Endothelial cell of umbilical vein (primary cell): ENCODE measurements at regions not wholly inside any gene's neighbourhood (a gene's known extent, or its start where the extent isn't known, plus 50 kb on each side); places are given as distances from the start of the nearest gene placed in this dataset.

Experiments used
- BruUV-seq: library from RNA; stranded (reverse); fragments of 400-500 nt; replicated peaks from 2 replicates; lab custom pipeline; 2021; lab: Mats Ljungman, UMichigan
- CTCF ChIA-PET: fragments of 300-600, 350-600 bp; sonication (Branson Sonifier 250); formaldehyde crosslinking; loops from one replicate; lab custom pipeline; 2021; ENCODE audit warnings: antibody characterized with exemption, inconsistent platforms; lab: Charles Lee
- POLR2A ChIA-PET: fragments of 300-600, 350-600 bp; sonication (Branson Sonifier 250); formaldehyde crosslinking; loops from one replicate; lab custom pipeline; 2021; ENCODE audit warnings: antibody characterized with exemption, inconsistent platforms; lab: Charles Lee
- DNase-seq: peaks from one replicate; pipeline ENCODE4 v3.0.0-alpha.2; 2011; ENCODE audit warnings: low read depth, low spot score
- FAIRE-seq: peaks from 2 replicates; lab custom pipeline; 2011; peaks lifted over from hg19 to GRCh38; lab: Jason Lieb, UNC
- H2AFZ ChIP-seq: 2 replicates; pipeline ENCODE4 v1.6.0; 2012; ENCODE audit warnings: low read depth, low read length, control low read depth, inconsistent platforms
- H3K27ac ChIP-seq: 2 replicates; pipeline ENCODE4 v1.5.1; 2011; ENCODE audit warnings: low read depth, mild to moderate bottlenecking, control low read depth, low read length, moderate library complexity; ENCODE audit not compliant: insufficient read depth
- H3K27me3 ChIP-seq, 2 experiments: 2 replicates each; pipeline versions ENCODE4 v1.6.0 to v1.6.1; 2011; ENCODE audit warnings: low read length in 2 of 2, mixed read lengths in 1 of 2; ENCODE audit not compliant: control insufficient read depth in 2 of 2, insufficient read depth in 2 of 2
- H3K36me3 ChIP-seq, 2 experiments: 2 replicates in 1 of 2; 3 replicates in 1 of 2; pipeline ENCODE4 v1.5.1; 2011; ENCODE audit warnings: low read length in 2 of 2, mild to moderate bottlenecking in 1 of 2, moderate library complexity in 1 of 2; ENCODE audit not compliant: control insufficient read depth in 2 of 2, insufficient read depth in 2 of 2; ENCODE audit errors: extremely low read depth in 1 of 2
- H3K4me1 ChIP-seq: 3 replicates; pipeline ENCODE4 v1.5.1; 2011; ENCODE audit warnings: mild to moderate bottlenecking, low read length; ENCODE audit not compliant: control insufficient read depth, insufficient read depth; ENCODE audit errors: extremely low read depth
- H3K4me2 ChIP-seq: 2 replicates; pipeline ENCODE4 v1.6.1; 2011; ENCODE audit warnings: low read length, control low read depth, mixed read lengths; ENCODE audit not compliant: insufficient read depth
- H3K4me3 ChIP-seq, 3 experiments: fragments of 200-600 bp in 1 of 3; sonication (generic), shearing (Covaris generic) in 1 of 3; replicated peaks in 1 of 3; 2 replicates each; pipeline ENCODE4 v1.5.1; 2011 to 2016; ENCODE audit warnings: control low read depth in 3 of 3, low read length in 3 of 3, mild to moderate bottlenecking in 2 of 3, inconsistent platforms in 1 of 3, low read depth in 1 of 3, moderate library complexity in 1 of 3; ENCODE audit not compliant: insufficient read depth in 1 of 3
- H3K79me2 ChIP-seq: 2 replicates; pipeline ENCODE4 v1.6.0; 2012; ENCODE audit warnings: low read length, inconsistent platforms; ENCODE audit not compliant: control insufficient read depth, insufficient read depth
- H3K9ac ChIP-seq: replicated peaks from 2 replicates; pipeline ENCODE3; 2011; ENCODE audit warnings: low read length, control low read depth; ENCODE audit not compliant: insufficient read depth; ENCODE audit errors: extremely low read depth
- H3K9me1 ChIP-seq: replicated peaks from 3 replicates; pipeline ENCODE4 v1.6.0; 2011; ENCODE audit warnings: mild to moderate bottlenecking, low read length; ENCODE audit not compliant: control insufficient read depth, insufficient read depth; ENCODE audit errors: extremely low read depth
- H3K9me3 ChIP-seq: replicated peaks from 2 replicates; pipeline ENCODE4 v1.5.1; 2012; ENCODE audit warnings: low read length, inconsistent platforms; ENCODE audit not compliant: control insufficient read depth, insufficient read depth
- H4K20me1 ChIP-seq: replicated peaks from 2 replicates; pipeline ENCODE3; 2011; ENCODE audit warnings: mild to moderate bottlenecking, low read length; ENCODE audit not compliant: control insufficient read depth, insufficient read depth; ENCODE audit errors: extremely low read depth
- CTCF ChIP-seq, 2 donors: IDR thresholded peaks; 1 replicate in 1 of 2; 2 replicates in 1 of 2; pipeline ENCODE4 v1.5.1; 2011; ENCODE audit warnings: low read length in 2 of 2, mild to moderate bottlenecking in 2 of 2, moderate library complexity in 2 of 2, control low read depth in 1 of 2, inconsistent platforms in 1 of 2, low read depth in 1 of 2; ENCODE audit not compliant: insufficient read depth in 1 of 2; ENCODE audit errors: extremely low read depth in 1 of 2
- EZH2 ChIP-seq: IDR thresholded peaks from 2 replicates; pipeline ENCODE4 v1.6.1; 2012; ENCODE audit warnings: borderline replicate concordance, low read depth, mild to moderate bottlenecking, moderate library complexity, low read length, inconsistent platforms; ENCODE audit not compliant: severe bottlenecking
- FOS ChIP-seq: IDR thresholded peaks from 2 replicates; pipeline ENCODE4 v1.6.1; 2011; ENCODE audit warnings: mild to moderate bottlenecking, low read length, moderate library complexity, borderline replicate concordance; ENCODE audit not compliant: insufficient read depth
- GATA2 ChIP-seq: IDR thresholded peaks from 2 replicates; pipeline ENCODE4 v1.7.0; 2011; ENCODE audit warnings: low read depth, mild to moderate bottlenecking, moderate library complexity, mixed read lengths, low read length; ENCODE audit not compliant: insufficient read length, insufficient read depth
- JUN ChIP-seq: IDR thresholded peaks from 2 replicates; pipeline ENCODE4 v1.6.1; 2011; ENCODE audit warnings: borderline replicate concordance, low read depth; ENCODE audit not compliant: insufficient read length, insufficient read depth
- MAX ChIP-seq: IDR thresholded peaks from 2 replicates; pipeline ENCODE4 v1.6.1; 2011; ENCODE audit not compliant: insufficient read depth, insufficient read length
- MYC ChIP-seq: IDR thresholded peaks from one replicate; pipeline ENCODE4 v1.6.1; 2011; ENCODE audit warnings: mild to moderate bottlenecking, low read depth, low read length
- POLR2A ChIP-seq: IDR thresholded peaks from 2 replicates; pipeline ENCODE4 v1.6.1; 2012; ENCODE audit warnings: low read depth, mild to moderate bottlenecking, control low read depth, low read length
- POLR2AphosphoS5 ChIP-seq: IDR thresholded peaks from 2 replicates; pipeline ENCODE4 v1.6.1; 2012; ENCODE audit warnings: low read depth, mild to moderate bottlenecking, control low read depth, low read length, moderate library complexity; ENCODE audit not compliant: insufficient read depth
- dilution Hi-C: fragments of 300-500 bp; cut with MboI; formaldehyde crosslinking; loops from one replicate; pipeline ENCODE4 v1.15.0; 2019; ENCODE audit warnings: low sequenced_read_pairs; ENCODE audit not compliant: extremely low pct_ligation_motif_present
- intact Hi-C: fragments of 100-400 bp; cut with micrococcal nuclease; formaldehyde crosslinking; loops from one replicate; pipeline ENCODE4 v1.10.0; 2022

GRCh38 chr2:180513389-180513788 lies 467.0 kb upstream of the UBE2E3 start:
- Histone ChIP-seq H3K4me2 (no peak overlapping the region), H3K27me3 (no peaks in the 10 kb centered on the region), H3K9ac (no peak overlapping the region), H3K4me1 (no peaks in the 10 kb centered on the region), H2AFZ (no peak overlapping the region), H3K27ac (no peak overlapping the region), H3K79me2 (no peaks in the 10 kb centered on the region), H3K9me3 (no peaks in the 10 kb centered on the region), H3K36me3 (no peaks in the 10 kb centered on the region), H3K4me3 (no peak overlapping the region), H4K20me1 (no peaks in the 10 kb centered on the region), H3K9me1 (no peaks in the 10 kb centered on the region)
- DNase-seq = no peak
- no peak for TF ChIP-seq GATA2
- TF ChIP-seq POLR2A = no peak
- no peak for TF ChIP-seq FOS
- TF ChIP-seq MAX = no peak
- TF ChIP-seq JUN = no peak
- TF ChIP-seq POLR2AphosphoS5 = no peak
- no peak for TF ChIP-seq EZH2
- TF ChIP-seq CTCF (IDR thresholded peaks at IDR 0.05; ENCODE audit: extremely low read depth in 1 of 2, insufficient read depth in 1 of 2, low read depth in 1 of 2, low read length in 2 of 2) = no peak
- no peak for TF ChIP-seq MYC
- CTCF ChIA-PET = no interaction called here
- POLR2A ChIA-PET = no interaction called here
- FAIRE-seq = no peak
- BruUV-seq = no TSS peak
- dilution Hi-C loops (no loop called here), intact Hi-C loops (no loop called here)
